NCI-H2081 (cell line): ENCODE measurements at regions not wholly inside any gene's neighbourhood (a gene's known extent, or its start where the extent isn't known, plus 50 kb on each side); places are given as distances from the start of the nearest gene placed in this dataset.
"Not testable (repeated sequence)": the region's sequence is repeated elsewhere in the genome, so short reads cannot be mapped to it uniquely, and the experiment has no call there.

Experiments
- DNase-seq, 2 experiments: peaks; one replicate each; lab custom pipeline; 2025; lab: John Stamatoyannopoulos, UW

DNA sequence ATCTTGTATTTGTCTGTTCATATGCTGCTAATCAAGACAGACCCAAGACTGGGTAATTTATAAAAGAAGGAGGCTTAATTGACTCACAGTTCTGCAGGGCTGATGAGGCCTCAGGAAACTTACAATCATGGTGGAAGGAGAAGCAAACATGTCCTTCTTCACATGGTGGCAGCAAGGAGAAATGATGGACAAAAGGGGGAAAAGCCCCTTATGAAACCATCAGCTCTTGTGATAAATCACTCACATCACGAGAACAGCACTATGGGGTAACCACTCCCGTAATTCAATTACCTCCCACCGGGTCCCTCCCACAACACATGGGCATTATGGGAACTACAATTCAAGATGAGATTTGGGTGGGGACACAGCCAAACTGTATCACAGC lies 117.0 kb downstream of the TTC6 start:
- DNase-seq, result not testable (repeated sequence)

GRCh38 chr14:37712976-37713431 lies 117.6 kb downstream of the TTC6 start:
- DNase-seq, result no peak

DNA sequence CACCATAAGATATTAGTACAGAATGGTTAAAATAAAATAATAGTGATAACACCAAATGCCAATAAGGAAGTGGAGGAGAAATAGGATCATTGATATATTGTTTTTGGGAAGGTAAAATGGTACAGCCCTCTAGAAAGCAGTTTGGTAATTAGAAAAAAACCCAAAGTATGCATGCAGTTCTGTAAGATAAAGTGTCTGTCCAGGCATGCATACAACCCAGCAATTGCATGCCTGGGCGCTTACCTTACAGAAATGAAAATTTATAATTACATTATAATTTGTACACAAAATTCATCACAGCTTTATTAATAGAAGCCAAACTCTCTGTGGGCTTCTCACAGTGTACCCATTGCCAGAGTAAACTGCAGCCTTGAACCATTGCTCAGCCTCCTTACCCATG lies 124.7 kb downstream of the TTC6 start:
- DNase-seq, result no peak

GRCh38 chr14:37721976-37722659 lies 126.7 kb downstream of the TTC6 start:
- no peak for DNase-seq

DNA sequence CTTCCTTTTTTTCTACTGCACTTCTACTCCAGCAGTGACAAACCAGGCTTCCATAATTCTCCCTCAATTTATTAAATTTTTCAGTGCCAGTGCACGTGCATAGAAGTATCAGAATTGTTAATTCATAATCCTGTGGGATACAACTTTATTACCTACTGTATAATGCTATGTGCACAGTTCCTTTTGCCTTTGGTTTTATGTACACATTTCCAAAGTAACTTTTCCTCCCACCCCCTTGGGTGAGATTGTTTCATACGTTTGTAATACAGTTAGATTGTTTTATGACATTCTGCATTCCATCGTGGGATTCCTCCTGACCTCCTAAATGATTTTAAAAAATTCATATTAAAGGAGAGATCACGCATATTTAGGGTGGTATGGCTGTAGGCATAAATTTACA lies 128.1 kb downstream of the TTC6 start:
- DNase-seq, result no peak

GRCh38 chr14:37726708-37727107 lies 131.3 kb downstream of the TTC6 start:
- no peak for DNase-seq

- no peak for DNase-seq
These were observed 133.8 kb downstream of the TTC6 start for GRCh38 chr14:37729218-37729617.

- no peak for DNase-seq
These were observed 135.7 kb downstream of the TTC6 start for GRCh38 chr14:37731094-37731493.

GRCh38 chr14:37745657-37746056 lies 150.2 kb downstream of the TTC6 start:
- no peak for DNase-seq

GRCh38 chr14:37746140-37746832 lies 150.9 kb downstream of the TTC6 start:
- no peak for DNase-seq

- no peak for DNase-seq
These were observed 158.0 kb downstream of the TTC6 start for GRCh38 chr14:37753459-37753858.

- DNase-seq, result not testable (repeated sequence)
These were observed 164.8 kb downstream of the TTC6 start for GRCh38 chr14:37760275-37760674.

GRCh38 chr14:37763266-37763665 lies 167.8 kb downstream of the TTC6 start:
- no peak for DNase-seq

- DNase-seq, result not testable (repeated sequence)
These were observed 176.9 kb downstream of the TTC6 start for GRCh38 chr14:37772283-37772682.

- no peak for DNase-seq
These were observed 181.5 kb downstream of the TTC6 start for GRCh38 chr14:37776791-37777499.

GRCh38 chr14:37778135-37778943 lies 182.9 kb downstream of the TTC6 start:
- DNase-seq, result no peak

DNA sequence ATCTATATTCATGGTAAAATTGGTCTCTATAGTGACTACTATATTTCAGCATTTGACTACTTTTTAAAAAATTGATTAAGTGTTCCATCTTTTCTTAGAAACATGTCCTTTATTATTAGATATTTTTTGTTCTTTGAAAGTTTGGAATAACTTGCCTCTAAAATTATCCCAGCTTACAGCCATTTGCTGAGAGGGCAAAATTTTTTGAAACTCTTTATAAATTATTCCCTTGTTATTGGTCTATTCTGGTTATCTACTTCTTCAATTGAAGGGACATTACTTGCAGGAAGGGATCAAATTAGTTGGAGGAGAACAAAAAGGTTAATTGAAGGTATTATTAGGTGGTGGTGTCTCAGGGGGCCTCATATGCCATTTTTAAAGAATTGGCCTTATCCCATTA lies 184.1 kb downstream of the TTC6 start:
- no peak for DNase-seq

- DNase-seq, result not testable (repeated sequence)
These were observed 185.3 kb downstream of the TTC6 start for GRCh38 chr14:37780731-37781130.

DNA sequence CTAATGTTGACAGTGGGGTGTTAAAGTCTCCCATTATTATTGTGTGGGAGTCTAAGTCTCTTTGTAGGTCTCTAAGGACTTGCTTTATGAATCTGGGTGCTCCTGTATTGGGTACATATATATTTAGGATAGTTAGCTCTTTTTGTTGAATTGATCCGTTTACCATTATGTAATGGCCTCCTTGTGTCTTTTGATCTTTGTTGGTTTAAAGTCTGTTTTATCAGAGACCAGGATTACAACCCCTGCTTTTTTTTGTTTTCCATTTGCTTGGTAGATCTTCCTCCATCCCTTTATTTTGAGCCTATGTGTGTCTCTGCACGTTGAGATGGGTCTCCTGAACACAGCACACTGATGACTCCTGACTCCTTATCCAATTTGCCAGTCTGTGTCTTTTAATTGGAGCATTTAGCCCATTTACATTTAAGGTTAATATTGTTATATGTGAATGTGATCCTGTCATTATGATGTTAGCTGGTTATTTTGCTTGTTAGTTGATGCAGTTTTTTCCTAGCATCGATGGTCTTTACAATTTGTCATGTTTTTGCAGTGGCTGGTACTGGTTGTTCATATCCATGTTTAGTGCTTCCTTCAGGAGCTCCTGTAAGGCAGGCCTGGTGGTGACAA lies 188.9 kb downstream of the TTC6 start:
- not testable (repeated sequence) for DNase-seq

DNA sequence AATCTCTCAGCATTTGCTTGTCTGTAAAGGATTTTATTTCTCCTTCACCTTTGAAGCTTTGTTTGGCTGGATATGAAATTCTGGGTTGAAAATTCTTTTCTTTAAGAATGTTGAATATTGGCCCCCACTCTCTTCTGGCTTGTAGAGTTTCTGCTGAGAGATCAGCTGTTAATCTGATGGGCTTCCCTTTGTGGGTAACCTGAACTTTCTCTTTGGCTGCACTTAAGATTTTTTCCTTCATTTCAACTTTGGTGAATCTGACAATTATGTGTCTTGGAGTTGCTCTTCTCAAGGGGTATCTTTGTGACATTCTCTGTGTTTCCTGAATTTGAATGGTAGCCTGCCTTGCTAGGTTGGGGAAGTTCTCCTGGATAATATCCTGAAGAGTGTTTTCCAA lies 189.4 kb downstream of the TTC6 start:
- not testable (repeated sequence) for DNase-seq

DNA sequence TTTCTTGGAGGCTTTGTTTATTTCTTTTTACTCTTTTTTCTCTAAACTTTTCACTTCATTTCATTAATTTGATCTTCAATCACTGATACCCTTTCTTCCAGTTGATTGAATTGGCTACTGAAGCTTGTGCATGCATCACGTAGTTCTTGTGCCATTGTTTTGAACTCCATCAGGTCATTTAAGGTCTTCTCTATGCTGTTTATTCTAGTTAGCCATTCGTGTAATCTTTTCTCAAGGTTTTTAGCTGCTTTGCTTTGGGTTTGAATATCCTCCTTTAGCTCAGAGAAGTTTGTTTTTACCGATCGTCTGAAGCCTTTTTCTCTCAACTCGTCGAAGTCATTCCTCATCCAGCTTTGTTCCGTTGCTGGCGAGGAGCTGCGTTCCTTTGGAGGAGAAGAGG lies 189.9 kb downstream of the TTC6 start:
- DNase-seq, result not testable (repeated sequence)
